OCI-LY3 (cell line): ENCODE measurements at regions not wholly inside any gene's neighbourhood (a gene's known extent, or its start where the extent isn't known, plus 50 kb on each side); places are given as distances from the start of the nearest gene placed in this dataset.

Experiments used
- H2AFZ ChIP-seq: fragments of 200-600, 300-600 bp; shearing (Covaris generic); 2 replicates; pipeline ENCODE4 v1.6.0; 2014; ENCODE audit warnings: antibody characterized with exemption, low read depth, low read length
- H3K27ac ChIP-seq: fragments of 200-600, 300-600 bp; sonication (generic); 2 replicates; pipeline ENCODE4 v1.5.1; 2014; ENCODE audit warnings: mild to moderate bottlenecking, low read length, moderate library complexity, mixed read lengths
- H3K27me3 ChIP-seq: fragments of 200-600, 300-600 bp; sonication (generic); 2 replicates; pipeline ENCODE4 v1.6.1; 2014; ENCODE audit warnings: low read depth, low read length, mixed read lengths
- H3K36me3 ChIP-seq: fragments of 200-600, 300-600 bp; sonication (generic); replicated peaks from 2 replicates; pipeline ENCODE3; 2014; ENCODE audit warnings: low read depth, low read length, mixed read lengths
- H3K4me1 ChIP-seq: fragments of 300-600, 200-600 bp; sonication (generic); 2 replicates; pipeline ENCODE4 v1.6.1; 2014; ENCODE audit warnings: low read length, mixed read lengths
- H3K4me2 ChIP-seq: fragments of 200-600, 300-600 bp; sonication (generic); 2 replicates; pipeline ENCODE4 v1.6.1; 2014; ENCODE audit warnings: low read length, mixed read lengths
- H3K4me3 ChIP-seq: fragments of 300-600, 200-600 bp; sonication (generic); 2 replicates; pipeline ENCODE4 v1.5.1; 2014; ENCODE audit warnings: antibody characterized with exemption, mild to moderate bottlenecking, low read length, moderate library complexity
- H3K79me2 ChIP-seq: fragments of 300-600, 200-600 bp; shearing (Covaris generic); 2 replicates; pipeline ENCODE4 v1.6.1; 2014; ENCODE audit warnings: mild to moderate bottlenecking, low read length, mixed read lengths
- H3K9ac ChIP-seq: fragments of 300-600, 200-600 bp; shearing (Covaris generic); 2 replicates; pipeline ENCODE4 v1.6.0; 2014; ENCODE audit warnings: mild to moderate bottlenecking, low read length, moderate library complexity
- H3K9me3 ChIP-seq: fragments of 200-600, 300-600 bp; shearing (Covaris generic); 2 replicates; pipeline ENCODE4 v1.6.1; 2014; ENCODE audit warnings: low read length, mixed read lengths; ENCODE audit not compliant: insufficient read depth
- H4K20me1 ChIP-seq: fragments of 200-600, 300-600 bp; sonication (generic); 2 replicates; pipeline ENCODE4 v1.6.1; 2016; ENCODE audit warnings: low read length, mixed read lengths; ENCODE audit not compliant: insufficient read depth
- EZH2phosphoT487 ChIP-seq: fragments of 200-600 bp; shearing (Covaris generic); IDR thresholded peaks from 2 replicates; pipeline ENCODE4 v1.6.1; 2018; ENCODE audit warnings: antibody characterized with exemption, mixed run types, low read depth
- TF ChIP-seq, protein P1 (sequence below): fragments of 200-600, 300-600 bp; sonication (generic); IDR thresholded peaks from 2 replicates; pipeline ENCODE4 v1.5.1; 2014; ENCODE audit warnings: antibody characterized with exemption, low read length, low read depth

DNA sequence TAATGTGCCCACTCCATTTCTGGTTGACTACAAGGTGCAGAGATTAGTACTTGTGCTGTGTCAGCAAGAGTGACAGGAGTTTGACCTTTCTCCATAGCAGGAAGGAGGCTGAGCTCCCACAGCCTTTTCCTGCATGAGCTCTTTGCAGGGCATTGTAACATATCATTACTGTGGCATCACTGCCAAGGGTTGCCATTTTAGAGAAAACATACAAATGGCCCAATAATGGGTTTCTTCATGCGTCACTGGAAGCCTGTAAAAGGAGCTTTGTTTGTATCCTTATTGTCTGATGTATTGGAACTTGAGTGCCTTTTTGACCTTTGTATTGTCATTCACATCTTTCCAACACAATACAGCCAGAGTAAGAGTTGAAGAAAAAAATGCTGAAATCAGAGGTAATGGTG is 323.0 kb upstream of the CDIN1 start:
- no peaks in the 10 kb centered on the region for H4K20me1 ChIP-seq
- H3K27ac ChIP-seq = no peak overlapping the region
- no peaks in the 10 kb centered on the region for H3K4me1 ChIP-seq
- TF ChIP-seq EZH2phosphoT487 = no peak
- TF ChIP-seq, protein P1, sequence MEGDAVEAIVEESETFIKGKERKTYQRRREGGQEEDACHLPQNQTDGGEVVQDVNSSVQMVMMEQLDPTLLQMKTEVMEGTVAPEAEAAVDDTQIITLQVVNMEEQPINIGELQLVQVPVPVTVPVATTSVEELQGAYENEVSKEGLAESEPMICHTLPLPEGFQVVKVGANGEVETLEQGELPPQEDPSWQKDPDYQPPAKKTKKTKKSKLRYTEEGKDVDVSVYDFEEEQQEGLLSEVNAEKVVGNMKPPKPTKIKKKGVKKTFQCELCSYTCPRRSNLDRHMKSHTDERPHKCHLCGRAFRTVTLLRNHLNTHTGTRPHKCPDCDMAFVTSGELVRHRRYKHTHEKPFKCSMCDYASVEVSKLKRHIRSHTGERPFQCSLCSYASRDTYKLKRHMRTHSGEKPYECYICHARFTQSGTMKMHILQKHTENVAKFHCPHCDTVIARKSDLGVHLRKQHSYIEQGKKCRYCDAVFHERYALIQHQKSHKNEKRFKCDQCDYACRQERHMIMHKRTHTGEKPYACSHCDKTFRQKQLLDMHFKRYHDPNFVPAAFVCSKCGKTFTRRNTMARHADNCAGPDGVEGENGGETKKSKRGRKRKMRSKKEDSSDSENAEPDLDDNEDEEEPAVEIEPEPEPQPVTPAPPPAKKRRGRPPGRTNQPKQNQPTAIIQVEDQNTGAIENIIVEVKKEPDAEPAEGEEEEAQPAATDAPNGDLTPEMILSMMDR = no peak
- H2AFZ ChIP-seq = no peak overlapping the region
- no peaks in the 10 kb centered on the region for H3K79me2 ChIP-seq
- no peak overlapping the region for H3K4me2 ChIP-seq
- no peak overlapping the region for H3K4me3 ChIP-seq
- no peaks in the 10 kb centered on the region for H3K9me3 ChIP-seq
- no peak overlapping the region for H3K9ac ChIP-seq
- H3K27me3 ChIP-seq = no peaks in the 10 kb centered on the region
- H3K36me3 ChIP-seq = no peaks in the 10 kb centered on the region

DNA sequence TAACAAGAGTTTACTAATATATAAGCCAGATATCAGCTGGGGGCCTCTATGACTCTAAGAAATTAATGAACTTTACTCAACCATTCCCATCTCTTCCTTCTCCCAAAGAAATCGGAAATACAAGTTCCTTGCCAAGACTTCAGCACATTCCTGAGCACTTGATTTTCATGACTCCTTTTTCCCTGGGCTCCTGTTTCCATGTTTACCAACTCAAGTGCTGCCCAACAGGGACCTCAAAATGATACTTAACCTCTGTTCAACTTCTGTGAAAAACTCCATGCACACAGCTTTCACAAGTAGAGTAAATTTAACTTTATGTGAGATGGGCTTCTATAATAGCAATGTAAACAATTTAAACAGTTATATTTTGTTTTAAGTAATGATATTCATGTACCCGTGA is 315.8 kb upstream of the CDIN1 start:
- no peak overlapping the region for H2AFZ ChIP-seq
- TF ChIP-seq, protein P1 = no peak
- no peak for TF ChIP-seq EZH2phosphoT487
- H3K27me3 ChIP-seq = no peaks in the 10 kb centered on the region

DNA sequence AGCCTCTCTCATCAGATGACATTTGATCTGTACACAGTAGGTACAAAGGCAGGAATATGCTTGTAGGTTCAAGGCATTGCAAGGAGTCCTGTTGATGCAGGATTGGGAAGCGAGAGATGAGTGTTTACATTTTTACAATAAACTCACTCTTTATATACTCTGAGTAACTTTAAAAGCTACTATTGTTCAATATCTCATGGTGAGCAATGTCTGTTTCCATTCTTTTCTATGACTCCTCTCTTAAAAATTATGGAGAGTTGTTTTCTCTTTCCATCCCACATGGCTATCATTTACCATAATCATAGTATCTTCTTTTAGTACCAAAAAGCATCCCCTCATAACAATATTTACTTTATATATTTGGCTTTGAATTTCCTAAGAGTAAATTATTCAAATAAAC is 314.0 kb upstream of the CDIN1 start:
- TF ChIP-seq, protein P1 = no peak
- no peak for TF ChIP-seq EZH2phosphoT487
- H2AFZ ChIP-seq = no peak overlapping the region
- H4K20me1 ChIP-seq = no peaks in the 10 kb centered on the region
- H3K79me2 ChIP-seq = no peaks in the 10 kb centered on the region
- H3K4me1 ChIP-seq = no peaks in the 10 kb centered on the region
- H3K4me2 ChIP-seq = no peak overlapping the region
- H3K9ac ChIP-seq = no peak overlapping the region
- no peaks in the 10 kb centered on the region for H3K36me3 ChIP-seq
- no peak overlapping the region for H3K27ac ChIP-seq
- no peaks in the 10 kb centered on the region for H3K27me3 ChIP-seq
- no peaks in the 10 kb centered on the region for H3K9me3 ChIP-seq
- H3K4me3 ChIP-seq = no peak overlapping the region

More for the DNA sequence above, 315.8 kb upstream of the CDIN1 start:
- Histone ChIP-seq H3K36me3 (no peaks in the 10 kb centered on the region), H3K4me3 (no peak overlapping the region), H3K79me2 (no peaks in the 10 kb centered on the region), H3K4me1 (no peaks in the 10 kb centered on the region), H3K4me2 (no peak overlapping the region), H3K27ac (no peak overlapping the region), H4K20me1 (no peaks in the 10 kb centered on the region), H3K9ac (no peak overlapping the region), H3K9me3 (no peaks in the 10 kb centered on the region)

DNA sequence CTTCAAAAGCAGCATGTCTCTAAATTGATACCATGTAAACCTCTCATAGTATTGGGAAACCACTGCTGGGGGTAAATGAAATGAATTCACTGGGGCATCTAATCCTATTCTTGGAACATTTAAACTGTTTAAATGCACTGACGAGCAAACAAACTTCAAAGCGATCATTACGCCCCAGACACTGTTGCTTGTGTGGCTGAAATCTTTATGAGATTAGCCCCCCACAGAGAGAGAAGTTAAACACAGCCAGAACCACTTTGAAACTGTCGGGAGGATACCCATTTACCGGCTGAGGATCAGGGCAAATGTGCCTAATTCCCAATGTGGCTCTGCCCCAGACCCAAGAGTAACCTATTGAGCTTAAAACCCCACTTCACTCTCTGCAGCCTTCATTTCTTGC is 308.4 kb upstream of the CDIN1 start:
- Histone ChIP-seq H3K27ac (no peak overlapping the region), H3K4me3 (no peak overlapping the region), H3K9me3 (no peaks in the 10 kb centered on the region), H4K20me1 (no peaks in the 10 kb centered on the region), H3K4me2 (no peak overlapping the region), H3K9ac (no peak overlapping the region), H3K36me3 (no peaks in the 10 kb centered on the region), H2AFZ (no peak overlapping the region), H3K27me3 (peaks cover 7% of the 10 kb centered on the region; the same call in 1 of the 2 replicates), H3K79me2 (no peaks in the 10 kb centered on the region), H3K4me1 (no peaks in the 10 kb centered on the region)
- TF ChIP-seq, protein P1 = no peak
- TF ChIP-seq EZH2phosphoT487 = no peak
